Activated T-cell treated with anti-CD3 and anti-CD28 coated beads, Interleukin-2, amount 50 U/mL, for 4 hours (primary cell): ENCODE measurements at regions not wholly inside any gene's neighbourhood (a gene's known extent, or its start where the extent isn't known, plus 50 kb on each side); places are given as distances from the start of the nearest gene placed in this dataset.
A peak's percentile ranks its signal among the peaks of the same experiment; 100 is the strongest.
"Not testable (repeated sequence)": the region's sequence is repeated elsewhere in the genome, so short reads cannot be mapped to it uniquely, and the experiment has no call there.

Source experiments
- ATAC-seq, 2 donors: fragments of 200-7000 bp; cut with Tn5 transposase; one replicate each; pipeline ENCODE4 v1.10.0; 2021
- DNase-seq: peaks from one replicate; pipeline ENCODE4 v3.0.0-alpha.2; 2020
- H3K27me3 Mint-ChIP-seq: one replicate; pipeline ENCODE4 v1.8.0; 2021; ENCODE audit warnings: low read depth, mixed read lengths
- H3K36me3 Mint-ChIP-seq: one replicate; pipeline ENCODE4 v1.8.0; 2022; ENCODE audit warnings: mixed read lengths; ENCODE audit not compliant: insufficient read depth
- H3K4me1 Mint-ChIP-seq: one replicate; pipeline ENCODE4 v1.8.0; 2021; ENCODE audit warnings: low read depth, mixed read lengths
- H3K4me3 Mint-ChIP-seq: one replicate; pipeline ENCODE4 v1.8.0; 2021; ENCODE audit warnings: mild to moderate bottlenecking, moderate library complexity, mixed read lengths
- H3K9me3 Mint-ChIP-seq: one replicate; pipeline ENCODE4 v1.8.0; 2021; ENCODE audit warnings: mixed read lengths

- ATAC-seq (no peak), DNase-seq (no peak)
- Mint-ChIP-seq H3K4me3 (no peak overlapping the region), H3K4me1 (no peaks in the 10 kb centered on the region), H3K36me3 (no peaks in the 10 kb centered on the region), H3K9me3 (no peaks in the 10 kb centered on the region), H3K27me3 (peaks cover 4% of the 10 kb centered on the region)
Observed at GRCh38 chrY:7496001-7496400, 584.4 kb upstream of the AMELY start.

- not testable (repeated sequence) for H3K4me3 Mint-ChIP-seq, DNase-seq, H3K9me3 Mint-ChIP-seq, H3K4me1 Mint-ChIP-seq, ATAC-seq, H3K36me3 Mint-ChIP-seq, H3K27me3 Mint-ChIP-seq
Observed at GRCh38 chrY:7484455-7485285, 573.1 kb upstream of the AMELY start.

- H3K36me3 Mint-ChIP-seq = no peaks in the 10 kb centered on the region
- ATAC-seq = no peak
- no peak overlapping the region for H3K4me3 Mint-ChIP-seq
- no peak for DNase-seq
- H3K4me1 Mint-ChIP-seq = peaks cover 12% of the 10 kb centered on the region
- H3K27me3 Mint-ChIP-seq = no peaks in the 10 kb centered on the region
- H3K9me3 Mint-ChIP-seq = no peaks in the 10 kb centered on the region
Observed at GRCh38 chrY:7471976-7472375, 560.4 kb upstream of the AMELY start.

GRCh38 chrY:7470037-7470436 is 558.5 kb upstream of the AMELY start:
- ATAC-seq (no peak), DNase-seq (no peak)
- no peaks in the 10 kb centered on the region for H3K9me3 Mint-ChIP-seq
- no peak overlapping the region for H3K4me3 Mint-ChIP-seq
- H3K4me1 Mint-ChIP-seq = peaks cover 18% of the 10 kb centered on the region
- H3K36me3 Mint-ChIP-seq = no peaks in the 10 kb centered on the region
- peaks cover 3% of the 10 kb centered on the region for H3K27me3 Mint-ChIP-seq

- DNase-seq = no peak
- Mint-ChIP-seq H3K36me3 (no peaks in the 10 kb centered on the region), H3K4me1 (peaks cover 18% of the 10 kb centered on the region), H3K9me3 (no peaks in the 10 kb centered on the region), H3K4me3 (no peak overlapping the region), H3K27me3 (peaks cover 3% of the 10 kb centered on the region)
- ATAC-seq = peak in 1 of 2 donors; percentile 44
Observed at GRCh38 chrY:7468951-7469745, 557.6 kb upstream of the AMELY start.

GRCh38 chrY:7467796-7468520 is 556.4 kb upstream of the AMELY start:
- ATAC-seq (no peak), DNase-seq (no peak)
- H3K27me3 Mint-ChIP-seq = peaks cover 3% of the 10 kb centered on the region
- no peaks in the 10 kb centered on the region for H3K9me3 Mint-ChIP-seq
- H3K4me1 Mint-ChIP-seq = peaks cover 18% of the 10 kb centered on the region
- peak overlapping the region; percentile 13 for H3K4me3 Mint-ChIP-seq
- no peaks in the 10 kb centered on the region for H3K36me3 Mint-ChIP-seq

- Mint-ChIP-seq H3K9me3 (peaks cover 7% of the 10 kb centered on the region), H3K27me3 (peaks cover 3% of the 10 kb centered on the region), H3K4me1 (peaks cover 18% of the 10 kb centered on the region)
Observed at GRCh38 chrY:7465185-7465621, 553.7 kb upstream of the AMELY start.

GRCh38 chrY:7464742-7465141 is 553.2 kb upstream of the AMELY start:
- Mint-ChIP-seq H3K4me3 (no peak overlapping the region), H3K36me3 (peaks cover 2% of the 10 kb centered on the region), H3K4me1 (peaks cover 18% of the 10 kb centered on the region), H3K9me3 (peaks cover 11% of the 10 kb centered on the region), H3K27me3 (peaks cover 5% of the 10 kb centered on the region)
- ATAC-seq (peak in 1 of 2 donors; percentile 12), DNase-seq (no peak)

More at GRCh38 chrY:7465185-7465621, 553.7 kb upstream of the AMELY start:
- DNase-seq (no peak), ATAC-seq (peak in 1 of 2 donors; percentile 84)
- no peaks in the 10 kb centered on the region for H3K36me3 Mint-ChIP-seq
- H3K4me3 Mint-ChIP-seq = no peak overlapping the region

- Mint-ChIP-seq H3K36me3 (peaks cover 2% of the 10 kb centered on the region), H3K4me1 (peaks cover 16% of the 10 kb centered on the region), H3K4me3 (no peak overlapping the region), H3K9me3 (peaks cover 14% of the 10 kb centered on the region), H3K27me3 (peaks cover 7% of the 10 kb centered on the region)
- ATAC-seq (no peak), DNase-seq (no peak)
Observed at GRCh38 chrY:7463711-7464110, 552.2 kb upstream of the AMELY start.

- H3K36me3 Mint-ChIP-seq = peaks cover 2% of the 10 kb centered on the region
Observed at GRCh38 chrY:7463196-7463595, 551.6 kb upstream of the AMELY start.

GRCh38 chrY:7462657-7463056 is 551.1 kb upstream of the AMELY start:
- Mint-ChIP-seq H3K36me3 (peaks cover 2% of the 10 kb centered on the region), H3K27me3 (peaks cover 7% of the 10 kb centered on the region), H3K4me3 (no peak overlapping the region), H3K4me1 (peaks cover 10% of the 10 kb centered on the region), H3K9me3 (peaks cover 14% of the 10 kb centered on the region)
- DNase-seq (no peak), ATAC-seq (no peak)

More at GRCh38 chrY:7463196-7463595, 551.6 kb upstream of the AMELY start:
- H3K9me3 Mint-ChIP-seq = peaks cover 14% of the 10 kb centered on the region
- ATAC-seq (no peak), DNase-seq (no peak)
- H3K4me3 Mint-ChIP-seq = no peak overlapping the region
- H3K4me1 Mint-ChIP-seq = peaks cover 11% of the 10 kb centered on the region
- H3K27me3 Mint-ChIP-seq = peaks cover 7% of the 10 kb centered on the region

GRCh38 chrY:7461873-7462525 is 550.4 kb upstream of the AMELY start:
- Mint-ChIP-seq H3K36me3 (peaks cover 2% of the 10 kb centered on the region), H3K4me3 (no peak overlapping the region), H3K4me1 (peaks cover 10% of the 10 kb centered on the region), H3K27me3 (peaks cover 7% of the 10 kb centered on the region), H3K9me3 (peaks cover 14% of the 10 kb centered on the region)
- DNase-seq (no peak), ATAC-seq (no peak)

GRCh38 chrY:7459802-7460201 is 548.2 kb upstream of the AMELY start:
- Mint-ChIP-seq H3K36me3 (peaks cover 2% of the 10 kb centered on the region), H3K9me3 (peaks cover 14% of the 10 kb centered on the region), H3K4me3 (no peak overlapping the region), H3K4me1 (peaks cover under 1% of the 10 kb centered on the region), H3K27me3 (peaks cover 4% of the 10 kb centered on the region)
- DNase-seq = no peak
- ATAC-seq = no peak
